GM12891 (cell line): ENCODE measurements at regions not wholly inside any gene's neighbourhood (a gene's known extent, or its start where the extent isn't known, plus 50 kb on each side); places are given as distances from the start of the nearest gene placed in this dataset.
"Not testable (repeated sequence)": the region's sequence is repeated elsewhere in the genome, so short reads cannot be mapped to it uniquely, and the experiment has no call there.

ENCODE experiments used
- POLR2A ChIP-seq: IDR thresholded peaks from 2 replicates; pipeline ENCODE4 v1.6.1; 2011; ENCODE audit warnings: low read depth, low read length, control low read depth
- POLR2AphosphoS5 ChIP-seq: IDR thresholded peaks from 2 replicates; pipeline ENCODE4 v1.6.1; 2011; ENCODE audit warnings: low read depth, low read length, control low read depth

DNA sequence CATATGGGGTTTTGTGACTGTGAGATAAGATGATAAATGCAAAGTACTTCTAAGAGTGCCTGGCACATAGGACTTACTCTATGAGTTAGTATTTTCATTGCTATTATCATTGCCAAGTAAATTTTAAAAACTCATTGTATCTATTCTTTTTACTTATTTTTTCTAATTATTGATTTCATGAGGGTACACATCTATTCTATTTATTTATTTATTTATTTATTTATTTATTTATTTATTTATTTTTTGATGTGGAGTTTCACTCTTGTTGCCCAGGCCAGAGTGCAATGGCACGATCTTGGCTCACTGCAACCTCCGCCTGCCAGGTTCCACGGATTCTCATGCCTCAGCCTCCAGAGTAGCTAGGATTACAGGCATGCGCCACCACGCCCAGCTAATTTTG lies 556.6 kb upstream of the DIAPH2 start:
- TF ChIP-seq POLR2A, POLR2AphosphoS5: not testable (repeated sequence)
